ENCODE measurements at regions not wholly inside any gene's neighbourhood (a gene's known extent, or its start where the extent isn't known, plus 50 kb on each side); places are given as distances from the start of the nearest gene placed in this dataset.

- DNase-seq: no peak
These were observed 799.2 kb downstream of the TLE1 start for GRCh38 chr9:80890124-80890523.

GRCh38 chr9:80885894-80886293 is 803.5 kb downstream of the TLE1 start:
- no peak for DNase-seq

- no peak for DNase-seq
These were observed 805.3 kb downstream of the TLE1 start for GRCh38 chr9:80883826-80884579.

- DNase-seq: no peak
These were observed 805.9 kb downstream of the TLE1 start for GRCh38 chr9:80883426-80883825.

- no peak for DNase-seq
These were observed 807.4 kb downstream of the TLE1 start for GRCh38 chr9:80881940-80882339.

GRCh38 chr9:80881320-80881719 is 808.0 kb downstream of the TLE1 start:
- no peak for DNase-seq

- DNase-seq: no peak
These were observed 810.8 kb downstream of the TLE1 start for GRCh38 chr9:80878556-80878955.

GRCh38 chr9:80875947-80876346 is 813.4 kb downstream of the TLE1 start:
- DNase-seq: no peak

GRCh38 chr9:80874276-80874675 is 815.1 kb downstream of the TLE1 start:
- DNase-seq: no peak

- DNase-seq: no peak
These were observed 815.5 kb downstream of the TLE1 start for GRCh38 chr9:80873861-80874260.

- DNase-seq: no peak
These were observed 817.8 kb downstream of the TLE1 start for GRCh38 chr9:80871596-80871995.

GRCh38 chr9:80867731-80868130 is 821.6 kb downstream of the TLE1 start:
- DNase-seq: peak; percentile 27

- DNase-seq: no peak
These were observed 822.6 kb downstream of the TLE1 start for GRCh38 chr9:80866576-80867227.

GRCh38 chr9:80866121-80866520 is 823.2 kb downstream of the TLE1 start:
- DNase-seq: no peak

GRCh38 chr9:80843028-80843427 is 846.3 kb downstream of the TLE1 start:
- no peak for DNase-seq

GRCh38 chr9:80842389-80842788 is 847.0 kb downstream of the TLE1 start:
- no peak for DNase-seq

- no peak for DNase-seq
These were observed 847.5 kb downstream of the TLE1 start for GRCh38 chr9:80841888-80842287.

- DNase-seq: no peak
These were observed 849.3 kb downstream of the TLE1 start for GRCh38 chr9:80839821-80840675.

GRCh38 chr9:80836013-80836412 is 853.3 kb downstream of the TLE1 start:
- no peak for DNase-seq

- DNase-seq: no peak
These were observed 857.6 kb downstream of the TLE1 start for GRCh38 chr9:80831751-80832150.

GRCh38 chr9:80811656-80812055 is 877.7 kb downstream of the TLE1 start:
- no peak for DNase-seq

- no peak for DNase-seq
These were observed 878.3 kb downstream of the TLE1 start for GRCh38 chr9:80811003-80811402.

- no peak for DNase-seq
These were observed 882.7 kb downstream of the TLE1 start for GRCh38 chr9:80806671-80807070.

- DNase-seq: no peak
These were observed 884.5 kb downstream of the TLE1 start for GRCh38 chr9:80804873-80805272.

Measured in amniotic stem cell (primary cell).